Effector memory CD4-positive, alpha-beta T cell (primary cell): ENCODE measurements at regions not wholly inside any gene's neighbourhood (a gene's known extent, or its start where the extent isn't known, plus 50 kb on each side); places are given as distances from the start of the nearest gene placed in this dataset.

Source experiments
- DNase-seq, 3 donors: peaks; one replicate each; pipeline ENCODE4 v3.0.0-alpha.2; 2020
- H3K27ac ChIP-seq: 2 replicates; pipeline ENCODE4 v1.7.0; 2013; ENCODE audit warnings: mild to moderate bottlenecking, low read length, moderate library complexity; ENCODE audit not compliant: insufficient read depth, poor library complexity, severe bottlenecking
- H3K27me3 ChIP-seq: replicated peaks from 2 replicates; pipeline ENCODE4 v1.7.0; 2013; ENCODE audit warnings: mild to moderate bottlenecking, low read length; ENCODE audit not compliant: insufficient read depth, control insufficient read depth, poor library complexity, severe bottlenecking
- H3K36me3 ChIP-seq: 2 replicates; pipeline ENCODE4 v1.7.0; 2013; ENCODE audit warnings: mild to moderate bottlenecking, low read length, moderate library complexity; ENCODE audit not compliant: control insufficient read depth, insufficient read depth
- H3K4me1 ChIP-seq: 2 replicates; pipeline ENCODE4 v1.7.0; 2013; ENCODE audit warnings: low read length, mild to moderate bottlenecking; ENCODE audit not compliant: control insufficient read depth, insufficient read depth, poor library complexity, severe bottlenecking
- H3K4me3 ChIP-seq: 2 replicates; pipeline ENCODE4 v1.7.0; 2013; ENCODE audit warnings: low read length, low read depth, mild to moderate bottlenecking; ENCODE audit not compliant: insufficient read depth, poor library complexity, severe bottlenecking
- H3K9me3 ChIP-seq: 2 replicates; pipeline ENCODE4 v1.7.0; 2013; ENCODE audit warnings: mild to moderate bottlenecking, low read length, moderate library complexity; ENCODE audit not compliant: control insufficient read depth

- no peak for DNase-seq
- no peaks in the 10 kb centered on the region for H3K4me1 ChIP-seq
- no peak overlapping the region for H3K27ac ChIP-seq
- H3K36me3 ChIP-seq, result no peaks in the 10 kb centered on the region
- no peak overlapping the region for H3K4me3 ChIP-seq
- H3K27me3 ChIP-seq, result no peaks in the 10 kb centered on the region
- no peaks in the 10 kb centered on the region for H3K9me3 ChIP-seq
These were observed 942.6 kb downstream of the NLGN4Y start for GRCh38 chrY:15466891-15467290.

DNA sequence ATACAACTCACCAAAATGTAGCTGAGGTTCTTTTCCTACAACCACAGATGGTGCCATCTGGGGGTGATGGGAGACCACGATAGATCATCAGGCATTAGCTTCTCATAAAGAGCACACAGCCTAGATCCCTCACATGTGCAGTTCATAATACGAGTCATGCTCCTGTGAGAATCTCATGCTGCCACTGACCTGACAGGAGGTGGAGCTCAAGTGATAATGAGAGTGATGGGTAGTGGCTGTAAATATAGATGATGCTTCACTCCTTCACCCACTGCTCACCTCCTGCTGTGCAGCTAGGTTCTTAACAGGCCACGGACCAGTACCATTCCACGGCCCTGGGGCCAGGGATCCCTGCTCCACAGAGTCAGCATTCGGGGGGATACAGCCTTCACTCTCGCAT lies 943.8 kb downstream of the NLGN4Y start:
- H3K4me3 ChIP-seq, result no peak overlapping the region
- H3K27me3 ChIP-seq, result no peaks in the 10 kb centered on the region
- DNase-seq, result no peak
- H3K9me3 ChIP-seq, result no peaks in the 10 kb centered on the region
- no peak overlapping the region for H3K27ac ChIP-seq
- no peaks in the 10 kb centered on the region for H3K36me3 ChIP-seq
- H3K4me1 ChIP-seq, result no peaks in the 10 kb centered on the region

- Histone ChIP-seq H3K27ac (no peak overlapping the region), H3K4me1 (no peaks in the 10 kb centered on the region), H3K36me3 (no peaks in the 10 kb centered on the region), H3K27me3 (no peaks in the 10 kb centered on the region), H3K9me3 (no peaks in the 10 kb centered on the region), H3K4me3 (no peak overlapping the region)
- no peak for DNase-seq
These were observed 947.0 kb downstream of the NLGN4Y start for GRCh38 chrY:15471371-15471770.

DNA sequence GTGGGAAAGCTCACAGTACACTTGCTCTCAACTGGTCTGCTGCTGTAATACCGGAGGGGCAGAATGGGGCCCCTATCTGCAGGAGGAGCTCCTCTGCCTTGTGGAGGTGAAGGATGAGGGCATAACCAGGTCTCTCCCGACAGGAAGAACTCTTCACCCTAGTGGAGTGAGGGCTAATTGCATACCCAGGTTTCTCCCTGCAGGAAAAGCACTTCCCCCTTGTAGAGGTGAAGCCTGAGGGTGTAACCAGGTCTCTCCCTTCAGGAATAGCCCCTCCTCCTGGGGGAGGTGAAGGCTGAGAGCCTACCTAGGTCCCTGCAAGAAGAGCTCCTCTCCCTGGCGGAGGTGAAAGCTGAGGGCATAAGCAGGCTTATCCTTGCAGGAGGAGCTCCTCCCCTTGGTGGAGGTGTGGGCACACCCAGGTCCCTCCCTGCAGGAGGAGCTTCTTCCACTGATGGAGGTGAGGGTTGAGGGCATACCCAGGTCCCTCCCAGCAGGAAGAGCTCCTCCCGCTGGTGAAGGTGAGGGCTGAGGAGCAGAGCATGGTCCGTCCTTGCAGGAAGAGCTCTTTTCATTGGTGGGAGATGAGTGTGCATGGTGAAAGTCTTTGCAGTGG lies 954.1 kb downstream of the NLGN4Y start:
- no peak for DNase-seq

DNA sequence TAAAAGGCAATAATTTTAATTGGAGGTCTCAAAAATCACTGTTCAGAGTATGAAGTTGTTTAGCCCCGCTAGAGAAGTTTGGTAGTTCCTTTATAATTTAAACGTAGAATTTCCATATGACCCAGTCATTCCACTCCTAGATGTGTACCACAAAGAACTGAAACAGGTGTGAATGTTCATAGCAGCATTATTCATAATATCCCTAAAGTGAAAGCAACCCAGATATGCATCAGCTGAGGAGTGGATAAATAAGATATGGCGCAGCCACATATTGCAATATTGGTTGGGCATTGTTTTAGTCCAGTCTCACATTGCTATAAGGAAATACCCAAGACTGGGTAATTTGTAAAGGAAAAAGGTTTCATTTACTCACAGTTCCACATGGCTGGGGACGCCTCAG lies 976.2 kb downstream of the NLGN4Y start:
- H3K4me1 ChIP-seq, result no peaks in the 10 kb centered on the region
- no peaks in the 10 kb centered on the region for H3K36me3 ChIP-seq
- DNase-seq, result no peak
- H3K9me3 ChIP-seq, result no peaks in the 10 kb centered on the region
- H3K27me3 ChIP-seq, result no peaks in the 10 kb centered on the region
- H3K27ac ChIP-seq, result no peak overlapping the region
- H3K4me3 ChIP-seq, result no peak overlapping the region

More for the DNA sequence above, 954.1 kb downstream of the NLGN4Y start:
- H3K9me3 ChIP-seq, result no peaks in the 10 kb centered on the region
- H3K4me1 ChIP-seq, result no peaks in the 10 kb centered on the region
- H3K36me3 ChIP-seq, result no peaks in the 10 kb centered on the region
- no peak overlapping the region for H3K4me3 ChIP-seq
- no peaks in the 10 kb centered on the region for H3K27me3 ChIP-seq
- no peak overlapping the region for H3K27ac ChIP-seq

DNA sequence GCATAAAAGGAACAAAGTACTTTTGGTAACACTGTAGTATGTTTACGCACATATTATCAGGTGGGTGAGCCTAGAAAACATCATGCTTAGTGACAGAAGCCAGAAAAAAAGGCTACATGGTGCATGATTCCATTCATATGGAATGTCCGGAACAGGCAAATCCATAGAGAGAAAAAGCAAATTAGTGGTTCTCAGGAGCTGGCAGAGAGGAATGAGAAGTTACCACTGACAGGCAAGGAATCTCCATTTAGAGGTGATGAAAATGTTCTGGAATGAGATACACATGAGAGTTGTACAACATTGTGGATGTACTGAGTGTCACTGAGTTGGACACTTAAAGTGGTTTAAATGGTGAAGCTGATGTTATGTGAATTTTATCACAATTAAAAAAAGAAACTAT lies 976.9 kb downstream of the NLGN4Y start:
- no peaks in the 10 kb centered on the region for H3K9me3 ChIP-seq
- H3K36me3 ChIP-seq, result no peaks in the 10 kb centered on the region
- no peaks in the 10 kb centered on the region for H3K4me1 ChIP-seq
- no peak for DNase-seq
- H3K27ac ChIP-seq, result no peak overlapping the region
- H3K4me3 ChIP-seq, result no peak overlapping the region
- no peaks in the 10 kb centered on the region for H3K27me3 ChIP-seq

DNA sequence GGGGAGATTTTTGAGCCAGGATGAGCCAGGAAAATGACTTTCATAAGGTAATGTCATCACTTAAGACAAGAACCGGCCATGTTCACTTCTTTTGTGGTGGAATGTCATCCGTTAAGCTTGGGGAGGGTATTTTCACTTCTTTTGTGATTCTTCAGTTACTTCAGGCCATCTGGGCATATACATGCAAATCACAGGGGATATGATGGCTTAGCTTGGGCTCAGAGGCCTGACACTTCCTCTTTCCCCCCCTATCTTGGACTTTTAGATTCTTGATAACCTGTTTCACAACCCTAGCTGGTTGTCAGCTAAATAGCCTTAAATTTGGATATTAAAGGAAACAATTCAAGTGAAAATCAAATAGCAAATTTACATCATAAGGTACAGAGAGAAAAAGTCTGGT lies 986.0 kb downstream of the NLGN4Y start:
- no peaks in the 10 kb centered on the region for H3K27me3 ChIP-seq
- H3K9me3 ChIP-seq, result no peaks in the 10 kb centered on the region
- no peaks in the 10 kb centered on the region for H3K36me3 ChIP-seq
- no peak overlapping the region for H3K4me3 ChIP-seq
- H3K4me1 ChIP-seq, result no peaks in the 10 kb centered on the region
- DNase-seq, result no peak
- no peak overlapping the region for H3K27ac ChIP-seq

DNA sequence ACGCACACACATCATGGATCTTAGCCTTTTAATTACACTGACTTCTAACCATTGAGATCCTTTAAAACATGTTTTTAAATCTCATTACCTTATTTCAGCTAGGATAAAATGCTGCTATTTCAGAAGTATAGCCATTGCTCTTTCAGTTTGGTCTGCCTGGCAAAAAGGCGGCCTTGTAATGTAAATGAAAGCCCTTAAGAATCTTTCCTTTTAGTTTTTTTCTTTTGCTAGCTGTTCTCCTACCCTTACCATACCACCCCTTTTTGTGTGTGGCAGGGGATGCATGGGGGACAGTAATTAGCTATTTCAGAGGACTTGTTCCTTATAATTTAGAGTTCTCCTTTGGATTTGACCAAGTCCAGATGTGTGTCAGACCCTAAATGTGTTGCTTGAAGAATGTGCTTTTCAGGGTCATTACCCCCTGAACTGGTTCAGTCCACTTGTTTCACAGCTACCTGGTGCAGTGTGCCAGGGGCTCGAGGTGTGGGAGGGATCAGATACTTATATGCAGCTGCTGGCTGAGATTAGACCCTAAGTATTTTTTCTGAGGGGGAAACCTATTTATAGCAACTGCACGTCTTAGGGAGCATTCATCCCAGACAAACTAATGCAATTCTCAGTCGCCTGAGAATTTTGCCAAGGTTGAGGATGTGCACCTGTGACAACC lies 986.8 kb downstream of the NLGN4Y start:
- H3K9me3 ChIP-seq, result no peaks in the 10 kb centered on the region
- H3K36me3 ChIP-seq, result no peaks in the 10 kb centered on the region
- no peak for DNase-seq
- H3K27me3 ChIP-seq, result no peaks in the 10 kb centered on the region
- no peak overlapping the region for H3K4me3 ChIP-seq
- H3K4me1 ChIP-seq, result no peaks in the 10 kb centered on the region
- H3K27ac ChIP-seq, result no peak overlapping the region

GRCh38 chrY:15535131-15535530 lies 1010.8 kb downstream of the NLGN4Y start:
- Histone ChIP-seq H3K27me3 (no peaks in the 10 kb centered on the region), H3K9me3 (no peaks in the 10 kb centered on the region), H3K4me1 (no peaks in the 10 kb centered on the region), H3K27ac (no peak overlapping the region), H3K36me3 (no peaks in the 10 kb centered on the region), H3K4me3 (no peak overlapping the region)
- DNase-seq, result no peak

- DNase-seq, result no peak
- no peaks in the 10 kb centered on the region for H3K4me1 ChIP-seq
- H3K36me3 ChIP-seq, result no peaks in the 10 kb centered on the region
- H3K9me3 ChIP-seq, result no peaks in the 10 kb centered on the region
- H3K27ac ChIP-seq, result no peak overlapping the region
- no peaks in the 10 kb centered on the region for H3K27me3 ChIP-seq
- H3K4me3 ChIP-seq, result no peak overlapping the region
These were observed 1011.6 kb downstream of the NLGN4Y start for GRCh38 chrY:15535784-15536511.
